ENCODE measurements at regions not wholly inside any gene's neighbourhood (a gene's known extent, or its start where the extent isn't known, plus 50 kb on each side); places are given as distances from the start of the nearest gene placed in this dataset.

GRCh38 chr2:199602896-199603717 lies 145.4 kb upstream of the SATB2 start:
- TF ChIP-seq CTCF (IDR thresholded peaks at IDR 0.05; ENCODE audit: insufficient read depth, low read length, poor library complexity, severe bottlenecking) (no peak), EZH2phosphoT487 (conservative IDR thresholded peaks at IDR 0.05; ENCODE audit: low read length) (no peak)

Measured in SU-DHL-6 (cell line).